ENCODE measurements at regions not wholly inside any gene's neighbourhood (a gene's known extent, or its start where the extent isn't known, plus 50 kb on each side); places are given as distances from the start of the nearest gene placed in this dataset.

- BruUV-seq (replicated peaks) = no TSS peak
- Histone ChIP-seq H3K36me3 (ENCODE audit: insufficient read depth, low read length, poor library complexity, severe bottlenecking) (no peaks in the 10 kb centered on the region), H3K9me3 (ENCODE audit: low read depth, low read length, poor library complexity, severe bottlenecking) (no peaks in the 10 kb centered on the region), H3K4me1 (ENCODE audit: insufficient read depth, low read length, poor library complexity, severe bottlenecking) (no peaks in the 10 kb centered on the region), H3K27me3 (replicated peaks; ENCODE audit: insufficient read depth, low read depth, low read length, poor library complexity) (peaks cover 35% of the 10 kb centered on the region), H3K4me3 (ENCODE audit: low read depth, low read length, poor library complexity, severe bottlenecking) (no peak overlapping the region), H3K27ac (ENCODE audit: low read depth, low read length, poor library complexity, severe bottlenecking) (no peak overlapping the region)
- ChIA-PET POLR2A (ENCODE audit: low non-redundant PET) (interaction anchor here (0.6 kb wide), 1 partner anchor 968 kb away, joined by 4 read pairs; no protein-coding TSS in a partner anchor), CTCF (no interaction called here)
- intact Hi-C loops (cut with micrococcal nuclease; ENCODE audit: unreplicated experiment) = no loop called here
- TF ChIP-seq EZH2 (IDR thresholded peaks at IDR 0.05; ENCODE audit: borderline replicate concordance, low read depth, low read length, poor library complexity, severe bottlenecking) = no peak
- TF ChIP-seq CTCF (conservative IDR thresholded peaks at IDR 0.05; ENCODE audit: low read depth, low read length) = no peak
- DNase-seq (ENCODE audit: low spot score) = no peak
These were observed 117.6 kb downstream of the MAGEB17 start for GRCh38 chrX:16284842-16285241.

- peaks cover 16% of the 10 kb centered on the region for H3K27me3 ChIP-seq (replicated peaks; ENCODE audit: insufficient read depth, low read depth, low read length, poor library complexity)
- no peak for TF ChIP-seq EZH2 (IDR thresholded peaks at IDR 0.05; ENCODE audit: borderline replicate concordance, low read depth, low read length, poor library complexity, severe bottlenecking)
- TF ChIP-seq CTCF (conservative IDR thresholded peaks at IDR 0.05; ENCODE audit: low read depth, low read length) = no peak
- DNase-seq (ENCODE audit: low spot score) = no peak
- intact Hi-C loops (cut with micrococcal nuclease; ENCODE audit: unreplicated experiment) = no loop called here
- ChIA-PET POLR2A (ENCODE audit: low non-redundant PET) (no interaction called here), CTCF (no interaction called here)
- no peaks in the 10 kb centered on the region for H3K36me3 ChIP-seq (ENCODE audit: insufficient read depth, low read length, poor library complexity, severe bottlenecking)
- H3K9me3 ChIP-seq (ENCODE audit: low read depth, low read length, poor library complexity, severe bottlenecking) = no peaks in the 10 kb centered on the region
- H3K4me1 ChIP-seq (ENCODE audit: insufficient read depth, low read length, poor library complexity, severe bottlenecking) = no peaks in the 10 kb centered on the region
- no TSS peak for BruUV-seq (replicated peaks)
- H3K4me3 ChIP-seq (ENCODE audit: low read depth, low read length, poor library complexity, severe bottlenecking) = no peak overlapping the region
- no peak overlapping the region for H3K27ac ChIP-seq (ENCODE audit: low read depth, low read length, poor library complexity, severe bottlenecking)
These were observed 123.7 kb downstream of the MAGEB17 start for GRCh38 chrX:16290997-16291396.

GRCh38 chrX:16300831-16301230 lies 133.6 kb downstream of the MAGEB17 start:
- ChIA-PET POLR2A (ENCODE audit: low non-redundant PET) (no interaction called here), CTCF (no interaction called here)
- BruUV-seq (replicated peaks) = no TSS peak
- H3K27ac ChIP-seq (ENCODE audit: low read depth, low read length, poor library complexity, severe bottlenecking) = no peak overlapping the region
- intact Hi-C loops (cut with micrococcal nuclease; ENCODE audit: unreplicated experiment) = no loop called here
- TF ChIP-seq CTCF (conservative IDR thresholded peaks at IDR 0.05; ENCODE audit: low read depth, low read length) = no peak
- no peak for TF ChIP-seq EZH2 (IDR thresholded peaks at IDR 0.05; ENCODE audit: borderline replicate concordance, low read depth, low read length, poor library complexity, severe bottlenecking)
- H3K9me3 ChIP-seq (ENCODE audit: low read depth, low read length, poor library complexity, severe bottlenecking) = no peaks in the 10 kb centered on the region
- no peaks in the 10 kb centered on the region for H3K36me3 ChIP-seq (ENCODE audit: insufficient read depth, low read length, poor library complexity, severe bottlenecking)
- H3K4me3 ChIP-seq (ENCODE audit: low read depth, low read length, poor library complexity, severe bottlenecking) = no peak overlapping the region
- no peaks in the 10 kb centered on the region for H3K4me1 ChIP-seq (ENCODE audit: insufficient read depth, low read length, poor library complexity, severe bottlenecking)
- peaks cover 52% of the 10 kb centered on the region for H3K27me3 ChIP-seq (replicated peaks; ENCODE audit: insufficient read depth, low read depth, low read length, poor library complexity)
- no peak for DNase-seq (ENCODE audit: low spot score)

Data from A673 (cell line).